SK-N-SH (cell line): ENCODE measurements at regions not wholly inside any gene's neighbourhood (a gene's known extent, or its start where the extent isn't known, plus 50 kb on each side); places are given as distances from the start of the nearest gene placed in this dataset.

ENCODE experiments used
- CTCF ChIA-PET: fragments of 300-600, 350-600 bp; formaldehyde crosslinking; extraction: SDS; loops from one replicate; lab custom pipeline; 2021; lab: Yijun Ruan, JAX
- POLR2A ChIA-PET: fragments of 350-600 bp; sonication (Branson Sonifier 250); formaldehyde crosslinking; extraction: SDS; loops from one replicate; lab custom pipeline; 2020; ENCODE audit warnings: antibody characterized with exemption, inconsistent platforms; lab: Yijun Ruan, JAX
- DNase-seq: peaks from one replicate; pipeline ENCODE4 v3.0.0; 2012
- H2AFZ ChIP-seq: fragments of 200-600 bp; sonication (generic); 2 replicates; pipeline ENCODE4 v1.8.1; 2016; ENCODE audit warnings: antibody characterized with exemption, mild to moderate bottlenecking, low read depth
- H3F3A ChIP-seq: fragments of 200-600 bp; sonication (generic); replicated peaks from 2 replicates; pipeline ENCODE3; 2016; ENCODE audit warnings: antibody characterized with exemption, mild to moderate bottlenecking; ENCODE audit not compliant: insufficient read depth
- H3K27ac ChIP-seq, 2 experiments: fragments of 200-500 bp in 1 of 2; fragments of 200-600 bp in 1 of 2; sonication (Bioruptor generic) in 1 of 2; sonication (generic), shearing (Covaris generic) in 1 of 2; 2 replicates each; pipeline versions ENCODE4 v1.5.1 to v1.6.1; 2014 to 2016; ENCODE audit warnings: low read depth in 2 of 2, inconsistent platforms in 1 of 2, low read length in 1 of 2, mild to moderate bottlenecking in 1 of 2, mixed read lengths in 1 of 2
- H3K27me3 ChIP-seq: fragments of 200-600 bp; sonication (generic), shearing (Covaris generic); 2 replicates; pipeline ENCODE4 v1.6.1; 2016; ENCODE audit warnings: mixed run types; ENCODE audit not compliant: insufficient read depth
- H3K36me3 ChIP-seq, 2 experiments: fragments of 200-500 bp in 1 of 2; fragments of 200-600 bp in 1 of 2; sonication (Bioruptor generic) in 1 of 2; sonication (generic) in 1 of 2; replicated peaks in 1 of 2; 2 replicates each; pipeline versions ENCODE3 to v1.5.1; 2014 to 2016; ENCODE audit warnings: low read length in 1 of 2, mild to moderate bottlenecking in 1 of 2; ENCODE audit not compliant: insufficient read depth in 2 of 2, control insufficient read depth in 1 of 2
- H3K4me1 ChIP-seq, 2 experiments: fragments of 200-500 bp in 1 of 2; fragments of 200-600 bp in 1 of 2; sonication (Bioruptor generic) in 1 of 2; sonication (generic), shearing (Covaris generic) in 1 of 2; 2 replicates each; pipeline versions ENCODE4 v1.5.1 to v1.6.1; 2014 to 2016; ENCODE audit warnings: low read depth in 1 of 2, low read length in 1 of 2, mixed run types in 1 of 2; ENCODE audit not compliant: insufficient read depth in 2 of 2, control insufficient read depth in 1 of 2
- H3K4me2 ChIP-seq: fragments of 200-600 bp; sonication (generic), shearing (Covaris generic); 2 replicates; pipeline ENCODE4 v1.6.1; 2017; ENCODE audit warnings: mixed run types
- H3K4me3 ChIP-seq, 2 experiments: fragments of 200-500 bp in 1 of 2; fragments of 200-600 bp in 1 of 2; sonication (Bioruptor generic) in 1 of 2; sonication (generic), shearing (Covaris generic) in 1 of 2; 2 replicates each; pipeline versions ENCODE4 v1.5.1 to v1.8.1; 2014 to 2016; ENCODE audit warnings: low read depth in 2 of 2, inconsistent platforms in 1 of 2, low read length in 1 of 2, mild to moderate bottlenecking in 1 of 2, mixed read lengths in 1 of 2, moderate library complexity in 1 of 2
- H3K79me2 ChIP-seq: fragments of 200-600 bp; sonication (generic); 2 replicates; pipeline ENCODE4 v1.8.1; 2017; ENCODE audit warnings: mild to moderate bottlenecking; ENCODE audit not compliant: insufficient read depth
- H3K9ac ChIP-seq: fragments of 200-600 bp; sonication (generic); 2 replicates; pipeline ENCODE4 v1.6.1; 2017; ENCODE audit warnings: mixed run types
- H3K9me2 ChIP-seq: fragments of 200-600 bp; sonication (generic); 2 replicates; pipeline ENCODE4 v1.6.1; 2017; ENCODE audit warnings: mixed run types
- H3K9me3 ChIP-seq: fragments of 200-600 bp; sonication (generic); 2 replicates; pipeline ENCODE4 v1.6.1; 2017; ENCODE audit warnings: mixed run types, mild to moderate bottlenecking, moderate library complexity
- H4K20me1 ChIP-seq: fragments of 200-600 bp; sonication (generic); 2 replicates; pipeline ENCODE4 v1.6.1; 2017; ENCODE audit warnings: mild to moderate bottlenecking, mixed run types; ENCODE audit not compliant: insufficient read depth
- CHD2 ChIP-seq: fragments of 150-350 bp; IDR thresholded peaks from 2 replicates; pipeline ENCODE4 v1.6.1; 2018; ENCODE audit warnings: low read length; ENCODE audit not compliant: partially characterized antibody
- CTCF ChIP-seq: fragments of 200-600 bp; sonication (generic); IDR thresholded peaks from 2 replicates; pipeline ENCODE4 v1.6.1; 2017; ENCODE audit warnings: antibody characterized with exemption, mild to moderate bottlenecking, moderate library complexity
- ELF1 ChIP-seq: IDR thresholded peaks from 2 replicates; pipeline ENCODE4 v1.4.0; 2012
- EZH2phosphoT487 ChIP-seq: fragments of 200-600 bp; sonication (generic); IDR thresholded peaks from 2 replicates; pipeline ENCODE4 v1.6.1; 2017; ENCODE audit warnings: low read depth, mixed run types, mild to moderate bottlenecking, antibody characterized with exemption, moderate library complexity, borderline replicate concordance
- FOSL2 ChIP-seq: IDR thresholded peaks from 2 replicates; pipeline ENCODE4 v1.4.0; 2012; ENCODE audit warnings: low read depth, mild to moderate bottlenecking, moderate library complexity, borderline replicate concordance
- FOXJ3 ChIP-seq: sonication (generic); formaldehyde crosslinking; IDR thresholded peaks from 2 replicates; pipeline ENCODE4 v1.5.1; 2020; ENCODE audit warnings: mild to moderate bottlenecking, missing genetic modification reagents
- FOXM1 ChIP-seq: IDR thresholded peaks from 2 replicates; pipeline ENCODE4 v1.4.0; 2012; ENCODE audit warnings: low read depth, mild to moderate bottlenecking
- GABPA ChIP-seq: IDR thresholded peaks from 2 replicates; pipeline ENCODE4 v1.4.0; 2012; ENCODE audit warnings: low read depth, mild to moderate bottlenecking
- GATA2 ChIP-seq: sonication (generic); formaldehyde crosslinking; IDR thresholded peaks from 2 replicates; pipeline ENCODE4 v1.5.0; 2020; ENCODE audit warnings: mild to moderate bottlenecking, missing genetic modification reagents
- MAX ChIP-seq: IDR thresholded peaks from 2 replicates; pipeline ENCODE4 v1.4.0; 2012; ENCODE audit warnings: low read depth
- MEF2A ChIP-seq: IDR thresholded peaks from 2 replicates; pipeline ENCODE4 v1.4.0; 2012; ENCODE audit warnings: low read depth, borderline replicate concordance
- PBX3 ChIP-seq: IDR thresholded peaks from 2 replicates; pipeline ENCODE4; 2012
- POLR2AphosphoS5 ChIP-seq: IDR thresholded peaks from 2 replicates; pipeline ENCODE4 v1.6.1; 2012; ENCODE audit warnings: low read depth, low read length
- RAD21 ChIP-seq: IDR thresholded peaks from 2 replicates; pipeline ENCODE4 v1.6.1; 2012; ENCODE audit warnings: mild to moderate bottlenecking, low read length
- RCOR1 ChIP-seq: fragments of 150-350 bp; IDR thresholded peaks from 2 replicates; pipeline ENCODE4 v1.6.1; 2017; ENCODE audit warnings: antibody characterized with exemption, low read length
- RFX5 ChIP-seq: IDR thresholded peaks from 2 replicates; pipeline ENCODE4 v1.6.1; 2012; ENCODE audit warnings: mild to moderate bottlenecking, improper control_type of control experiment, low read length
- RXRA ChIP-seq: IDR thresholded peaks from 2 replicates; pipeline ENCODE4 v1.4.0; 2012; ENCODE audit warnings: low read depth, mild to moderate bottlenecking, borderline replicate concordance
- SMC3 ChIP-seq: IDR thresholded peaks from 2 replicates; pipeline ENCODE4 v1.6.1; 2012; ENCODE audit warnings: low read depth, low read length, improper control_type of control experiment
- TEAD4 ChIP-seq: IDR thresholded peaks from 2 replicates; pipeline ENCODE4 v1.4.0; 2012; ENCODE audit warnings: mild to moderate bottlenecking, borderline replicate concordance; ENCODE audit not compliant: insufficient read depth
- USF1 ChIP-seq: IDR thresholded peaks from 2 replicates; pipeline ENCODE4 v1.4.0; 2012; ENCODE audit warnings: low read depth, borderline replicate concordance
- WGBS: methylation state at CpG from one replicate; pipeline ENCODE4 v1.1.6; 2017; ENCODE audit warnings: low lambda C conversion rate; 5-methylcytosine and 5-hydroxymethylcytosine counted together

- Histone ChIP-seq H4K20me1 (no peaks in the 10 kb centered on the region), H3K4me1 (no peaks in the 10 kb centered on the region), H3K36me3 (no peaks in the 10 kb centered on the region), H3F3A (no peaks in the 10 kb centered on the region), H3K9me3 (no peaks in the 10 kb centered on the region), H3K4me2 (no peak overlapping the region), H2AFZ (no peak overlapping the region; the same call in 1 of the 2 replicates), H3K9ac (no peak overlapping the region), H3K9me2 (no peaks in the 10 kb centered on the region), H3K79me2 (no peaks in the 10 kb centered on the region), H3K27ac (no peak overlapping the region), H3K27me3 (no peaks in the 10 kb centered on the region), H3K4me3 (no peak overlapping the region)
- ChIA-PET CTCF (no interaction called here), POLR2A (no interaction called here)
- TF ChIP-seq RFX5, result no peak
- no peak for TF ChIP-seq EZH2phosphoT487
- no peak for TF ChIP-seq USF1
- TF ChIP-seq GATA2 (CRISPR knock-in tag), result no peak
- no peak for TF ChIP-seq RCOR1
- no peak for TF ChIP-seq GABPA
- no peak for DNase-seq
Observed at GRCh38 chr5:19258686-19259085, 729.3 kb downstream of the CDH18 start.

- 55% methylated on average over 4 of the region's 4 CpGs for WGBS
- H3K36me3 ChIP-seq, result no peaks in the 10 kb centered on the region
- no peaks in the 10 kb centered on the region for H3K9me3 ChIP-seq
- H4K20me1 ChIP-seq, result no peaks in the 10 kb centered on the region
- no peaks in the 10 kb centered on the region for H3K79me2 ChIP-seq
- H3K4me2 ChIP-seq, result no peak overlapping the region
- no peak for DNase-seq
- H3K9me2 ChIP-seq, result no peaks in the 10 kb centered on the region
- H2AFZ ChIP-seq, result no peak overlapping the region
- ChIA-PET POLR2A (no interaction called here), CTCF (no interaction called here)
- no peak overlapping the region for H3K9ac ChIP-seq
- no peak overlapping the region for H3K4me3 ChIP-seq
- no peak for TF ChIP-seq SMC3
- no peak for TF ChIP-seq POLR2AphosphoS5
- no peak for TF ChIP-seq ELF1
- TF ChIP-seq MAX, result no peak
- TF ChIP-seq FOXJ3 (CRISPR knock-in tag), result no peak
- TF ChIP-seq RFX5, result no peak
- no peak for TF ChIP-seq GABPA
- TF ChIP-seq CHD2, result no peak
- no peak for TF ChIP-seq USF1
- no peaks in the 10 kb centered on the region for H3K27me3 ChIP-seq
- no peaks in the 10 kb centered on the region for H3K4me1 ChIP-seq
- no peak overlapping the region for H3K27ac ChIP-seq
- H3F3A ChIP-seq, result no peaks in the 10 kb centered on the region
Observed at GRCh38 chr5:19261879-19262278, 726.1 kb downstream of the CDH18 start.

- Histone ChIP-seq H3K27ac (no peak overlapping the region), H3F3A (no peaks in the 10 kb centered on the region), H3K4me1 (no peaks in the 10 kb centered on the region), H4K20me1 (no peaks in the 10 kb centered on the region), H3K4me3 (no peak overlapping the region), H3K27me3 (no peaks in the 10 kb centered on the region), H3K4me2 (no peak overlapping the region), H3K36me3 (no peaks in the 10 kb centered on the region), H2AFZ (no peak overlapping the region), H3K9ac (no peak overlapping the region), H3K9me3 (no peaks in the 10 kb centered on the region), H3K79me2 (no peaks in the 10 kb centered on the region), H3K9me2 (no peaks in the 10 kb centered on the region)
- TF ChIP-seq RAD21 (no peak), FOSL2 (no peak), RXRA (no peak), RCOR1 (no peak), TEAD4 (no peak), CHD2 (no peak), CTCF (no peak), MEF2A (no peak), SMC3 (no peak), EZH2phosphoT487 (no peak), PBX3 (no peak), FOXM1 (no peak), RFX5 (no peak)
- POLR2A ChIA-PET, result no interaction called here
- 23% methylated on average over 2 of the region's 2 CpGs for WGBS
- DNase-seq, result no peak
- CTCF ChIA-PET, result no interaction called here
Observed at GRCh38 chr5:19264821-19265220, 723.2 kb downstream of the CDH18 start.
